Tibial nerve (tissue), 3 donors: ENCODE measurements at regions not wholly inside any gene's neighbourhood (a gene's known extent, or its start where the extent isn't known, plus 50 kb on each side); places are given as distances from the start of the nearest gene placed in this dataset.

ENCODE experiments used
- CTCF ChIP-seq, 5 experiments: fragments of 200-600 bp in 3 of 5; fragments of 450-650 bp in 2 of 5; sonication (generic) in 3 of 5; IDR thresholded peaks; one replicate each; pipeline ENCODE4 v1.5.1; 2016 to 2019; ENCODE audit warnings: antibody characterized with exemption in 5 of 5, mild to moderate bottlenecking in 3 of 5, moderate library complexity in 2 of 5
- POLR2A ChIP-seq, 2 donors: fragments of 450-650 bp; IDR thresholded peaks; one replicate each; pipeline ENCODE4 v1.6.1; 2017; ENCODE audit warnings: antibody characterized with exemption in 2 of 2, mild to moderate bottlenecking in 2 of 2, moderate library complexity in 2 of 2

GRCh38 chr9:82784589-82784988 lies 278.4 kb downstream of the RASEF start:
- no peak for TF ChIP-seq CTCF (IDR thresholded peaks at IDR 0.05)
- TF ChIP-seq POLR2A (IDR thresholded peaks at IDR 0.05), result no peak
